GM12892 (cell line): ENCODE measurements at regions not wholly inside any gene's neighbourhood (a gene's known extent, or its start where the extent isn't known, plus 50 kb on each side); places are given as distances from the start of the nearest gene placed in this dataset.

Experiments used
- POLR2A ChIP-seq: IDR thresholded peaks from 2 replicates; pipeline ENCODE4 v1.6.1; 2011; ENCODE audit warnings: low read depth, low read length, control low read depth
- POLR2AphosphoS5 ChIP-seq: IDR thresholded peaks from 2 replicates; pipeline ENCODE4 v1.6.1; 2011; ENCODE audit warnings: low read depth, low read length, control low read depth

- TF ChIP-seq POLR2AphosphoS5 (no peak), POLR2A (no peak)
Observed at GRCh38 chr6:138690975-138691594, 82.5 kb upstream of the CCDC28A start.
